ENCODE measurements at regions not wholly inside any gene's neighbourhood (a gene's known extent, or its start where the extent isn't known, plus 50 kb on each side); places are given as distances from the start of the nearest gene placed in this dataset.
A peak's percentile ranks its signal among the peaks of the same experiment; 100 is the strongest.

- Histone ChIP-seq H3K27ac (ENCODE audit: low read length) (no peak overlapping the region), H3K4me1 (ENCODE audit: low read length) (no peaks in the 10 kb centered on the region), H3K27me3 (ENCODE audit: low read depth, low read length) (peaks cover 37% of the 10 kb centered on the region), H4K20me1 (ENCODE audit: insufficient read depth, low read length) (no peaks in the 10 kb centered on the region), H3K9ac (ENCODE audit: low read length) (no peak overlapping the region), H3K36me3 (replicated peaks; ENCODE audit: low read depth, low read length) (no peaks in the 10 kb centered on the region), H3K4me3 (ENCODE audit: low read length) (no peak overlapping the region), H3K9me3 (ENCODE audit: insufficient read depth, low read length) (no peaks in the 10 kb centered on the region), H3K79me2 (ENCODE audit: low read length) (no peaks in the 10 kb centered on the region), H2AFZ (ENCODE audit: low read depth, low read length) (no peak overlapping the region), H3K4me2 (ENCODE audit: low read length) (no peak overlapping the region)
- TF ChIP-seq CTCF (IDR thresholded peaks at IDR 0.05; ENCODE audit: low read depth, low read length) (no peak), EZH2phosphoT487 (IDR thresholded peaks at IDR 0.05; ENCODE audit: low read depth) (no peak)
Measured at GRCh38 chr2:41835401-41835800, 212.4 kb upstream of the PKDCC start.

- Histone ChIP-seq H4K20me1 (ENCODE audit: insufficient read depth, low read length) (no peaks in the 10 kb centered on the region), H2AFZ (ENCODE audit: low read depth, low read length) (no peak overlapping the region), H3K4me2 (ENCODE audit: low read length) (no peak overlapping the region), H3K27me3 (ENCODE audit: low read depth, low read length) (peaks cover 33% of the 10 kb centered on the region), H3K36me3 (replicated peaks; ENCODE audit: low read depth, low read length) (no peaks in the 10 kb centered on the region), H3K9ac (ENCODE audit: low read length) (no peak overlapping the region), H3K4me1 (ENCODE audit: low read length) (peaks cover 4% of the 10 kb centered on the region; the same call in 1 of the 2 replicates), H3K4me3 (ENCODE audit: low read length) (no peak overlapping the region), H3K27ac (ENCODE audit: low read length) (no peak overlapping the region), H3K9me3 (ENCODE audit: insufficient read depth, low read length) (no peaks in the 10 kb centered on the region), H3K79me2 (ENCODE audit: low read length) (no peaks in the 10 kb centered on the region)
- no peak for TF ChIP-seq CTCF (IDR thresholded peaks at IDR 0.05; ENCODE audit: low read depth, low read length)
Measured at GRCh38 chr2:41836948-41837347, 210.9 kb upstream of the PKDCC start.

GRCh38 chr2:41837610-41838009 is 210.2 kb upstream of the PKDCC start:
- no peaks in the 10 kb centered on the region for H3K79me2 ChIP-seq (ENCODE audit: low read length)
- no peaks in the 10 kb centered on the region for H3K36me3 ChIP-seq (replicated peaks; ENCODE audit: low read depth, low read length)
- no peak overlapping the region for H3K27ac ChIP-seq (ENCODE audit: low read length)
- no peak overlapping the region for H3K4me3 ChIP-seq (ENCODE audit: low read length)
- H3K4me2 ChIP-seq (ENCODE audit: low read length), result no peak overlapping the region
- H3K4me1 ChIP-seq (ENCODE audit: low read length), result peaks cover 4% of the 10 kb centered on the region; the same call in 1 of the 2 replicates
- no peaks in the 10 kb centered on the region for H4K20me1 ChIP-seq (ENCODE audit: insufficient read depth, low read length)
- no peak overlapping the region for H2AFZ ChIP-seq (ENCODE audit: low read depth, low read length)
- H3K27me3 ChIP-seq (ENCODE audit: low read depth, low read length), result peaks cover 27% of the 10 kb centered on the region; the same call in 1 of the 2 replicates
- H3K9ac ChIP-seq (ENCODE audit: low read length), result no peak overlapping the region
- TF ChIP-seq CTCF (IDR thresholded peaks at IDR 0.05; ENCODE audit: low read depth, low read length), result no peak
- no peak for TF ChIP-seq EZH2phosphoT487 (IDR thresholded peaks at IDR 0.05; ENCODE audit: low read depth)
- no peaks in the 10 kb centered on the region for H3K9me3 ChIP-seq (ENCODE audit: insufficient read depth, low read length)

GRCh38 chr2:41840702-41841551 is 206.9 kb upstream of the PKDCC start:
- peak overlapping the region; percentile 67 for H2AFZ ChIP-seq (ENCODE audit: low read depth, low read length)
- no peak overlapping the region for H3K27ac ChIP-seq (ENCODE audit: low read length)

More at GRCh38 chr2:41840702-41841551, 206.9 kb upstream of the PKDCC start:
- Histone ChIP-seq H4K20me1 (ENCODE audit: insufficient read depth, low read length) (no peaks in the 10 kb centered on the region), H3K36me3 (replicated peaks; ENCODE audit: low read depth, low read length) (no peaks in the 10 kb centered on the region), H3K9ac (ENCODE audit: low read length) (peak overlapping the region; percentile 63), H3K79me2 (ENCODE audit: low read length) (no peaks in the 10 kb centered on the region), H3K4me3 (ENCODE audit: low read length) (peak overlapping the region; percentile 80), H3K9me3 (ENCODE audit: insufficient read depth, low read length) (no peaks in the 10 kb centered on the region), H3K4me1 (ENCODE audit: low read length) (peaks cover 4% of the 10 kb centered on the region; the same call in 1 of the 2 replicates), H3K4me2 (ENCODE audit: low read length) (peak overlapping the region; percentile 65), H3K27me3 (ENCODE audit: low read depth, low read length) (peaks cover 35% of the 10 kb centered on the region)
- TF ChIP-seq CTCF (IDR thresholded peaks at IDR 0.05; ENCODE audit: low read depth, low read length) (peak; percentile 76), EZH2phosphoT487 (IDR thresholded peaks at IDR 0.05; ENCODE audit: low read depth) (no peak)
